ENCODE measurements at regions not wholly inside any gene's neighbourhood (a gene's known extent, or its start where the extent isn't known, plus 50 kb on each side); places are given as distances from the start of the nearest gene placed in this dataset.

- no peak for DNase-seq
These were observed 562.4 kb upstream of the ZFP42 start for GRCh38 chr4:187433141-187433540.

GRCh38 chr4:187436251-187436650, 559.3 kb upstream of the ZFP42 start:
- no peak for DNase-seq

- no peak for DNase-seq
These were observed 551.5 kb upstream of the ZFP42 start for GRCh38 chr4:187444061-187444460.

GRCh38 chr4:187449702-187450101, 545.9 kb upstream of the ZFP42 start:
- DNase-seq, result no peak

- no peak for DNase-seq
These were observed 543.8 kb upstream of the ZFP42 start for GRCh38 chr4:187451776-187452175.

GRCh38 chr4:187460016-187460415, 535.6 kb upstream of the ZFP42 start:
- no peak for DNase-seq

GRCh38 chr4:187464573-187464972, 531.0 kb upstream of the ZFP42 start:
- DNase-seq, result no peak

- no peak for DNase-seq
These were observed 528.3 kb upstream of the ZFP42 start for GRCh38 chr4:187467224-187467623.

GRCh38 chr4:187469627-187470026, 525.9 kb upstream of the ZFP42 start:
- DNase-seq, result peak; percentile 12

GRCh38 chr4:187470061-187470460, 525.5 kb upstream of the ZFP42 start:
- no peak for DNase-seq

- DNase-seq, result no peak
These were observed 521.3 kb upstream of the ZFP42 start for GRCh38 chr4:187474238-187474637.

- DNase-seq, result no peak
These were observed 519.7 kb upstream of the ZFP42 start for GRCh38 chr4:187475901-187476300.

- DNase-seq, result no peak
These were observed 518.3 kb upstream of the ZFP42 start for GRCh38 chr4:187477224-187477623.

- peak; percentile 81 for DNase-seq
These were observed 517.1 kb upstream of the ZFP42 start for GRCh38 chr4:187478292-187479140.

- no peak for DNase-seq
These were observed 516.1 kb upstream of the ZFP42 start for GRCh38 chr4:187479511-187479910.

- DNase-seq, result no peak
These were observed 515.1 kb upstream of the ZFP42 start for GRCh38 chr4:187480146-187481145.

GRCh38 chr4:187484186-187484585, 511.4 kb upstream of the ZFP42 start:
- DNase-seq, result no peak

GRCh38 chr4:187485676-187486075, 509.9 kb upstream of the ZFP42 start:
- no peak for DNase-seq

GRCh38 chr4:187491286-187491685, 504.3 kb upstream of the ZFP42 start:
- no peak for DNase-seq

- peak; percentile 62 for DNase-seq
These were observed 503.6 kb upstream of the ZFP42 start for GRCh38 chr4:187491959-187492358.

GRCh38 chr4:187493661-187494060, 501.9 kb upstream of the ZFP42 start:
- DNase-seq, result no peak

- no peak for DNase-seq
These were observed 495.6 kb upstream of the ZFP42 start for GRCh38 chr4:187499956-187500355.

- DNase-seq, result no peak
These were observed 494.8 kb upstream of the ZFP42 start for GRCh38 chr4:187500796-187501195.

Measured in fibroblast of skin of abdomen (primary cell).